ENCODE measurements at regions not wholly inside any gene's neighbourhood (a gene's known extent, or its start where the extent isn't known, plus 50 kb on each side); places are given as distances from the start of the nearest gene placed in this dataset.
"Not testable (repeated sequence)": the region's sequence is repeated elsewhere in the genome, so short reads cannot be mapped to it uniquely, and the experiment has no call there.

- POLR2A ChIA-PET; H3K9ac ChIP-seq (replicated peaks; ENCODE audit: extremely low read depth, insufficient read depth, low read length); CTCF ChIA-PET; H4K20me1 ChIP-seq (replicated peaks; ENCODE audit: control insufficient read depth, extremely low read depth, insufficient read depth, low read length); H3K4me2 ChIP-seq (ENCODE audit: insufficient read depth, low read length); H3K36me3 ChIP-seq (ENCODE audit: control insufficient read depth in 2 of 2, extremely low read depth in 1 of 2, insufficient read depth in 2 of 2, low read length in 2 of 2); H3K9me3 ChIP-seq (replicated peaks; ENCODE audit: control insufficient read depth, insufficient read depth, low read length); dilution Hi-C loops (cut with MboI; ENCODE audit: extremely low pct_ligation_motif_present, low sequenced_read_pairs); H3K79me2 ChIP-seq (ENCODE audit: control insufficient read depth, insufficient read depth, low read length); BruUV-seq (replicated peaks); H3K4me3 ChIP-seq (replicated peaks in 1 of 3; ENCODE audit: insufficient read depth in 1 of 3, low read depth in 1 of 3, low read length in 3 of 3); FAIRE-seq; intact Hi-C loops (cut with micrococcal nuclease); H2AFZ ChIP-seq (ENCODE audit: low read depth, low read length); H3K27me3 ChIP-seq (ENCODE audit: control insufficient read depth in 2 of 2, insufficient read depth in 2 of 2, low read length in 2 of 2); H3K9me1 ChIP-seq (replicated peaks; ENCODE audit: control insufficient read depth, extremely low read depth, insufficient read depth, low read length); H3K4me1 ChIP-seq (ENCODE audit: control insufficient read depth, extremely low read depth, insufficient read depth, low read length); DNase-seq (ENCODE audit: low read depth, low spot score); H3K27ac ChIP-seq (ENCODE audit: insufficient read depth, low read depth, low read length): not testable (repeated sequence)
These were observed 779.8 kb downstream of the UQCRFS1 start for GRCh38 chr19:28433166-28433565.

GRCh38 chr19:28430214-28430613 lies 782.7 kb downstream of the UQCRFS1 start:
- FAIRE-seq (no peak), DNase-seq (ENCODE audit: low read depth, low spot score) (no peak)
- dilution Hi-C loops (cut with MboI; ENCODE audit: extremely low pct_ligation_motif_present, low sequenced_read_pairs), result no loop called here
- H3K4me1 ChIP-seq (ENCODE audit: control insufficient read depth, extremely low read depth, insufficient read depth, low read length), result no peaks in the 10 kb centered on the region
- ChIA-PET POLR2A (no interaction called here), CTCF (no interaction called here)
- no peak overlapping the region for H3K4me2 ChIP-seq (ENCODE audit: insufficient read depth, low read length)
- H3K36me3 ChIP-seq (ENCODE audit: control insufficient read depth in 2 of 2, extremely low read depth in 1 of 2, insufficient read depth in 2 of 2, low read length in 2 of 2), result no peaks in the 10 kb centered on the region
- no peak for TF ChIP-seq MYC (IDR thresholded peaks at IDR 0.05; ENCODE audit: low read depth, low read length)
- no peak for TF ChIP-seq POLR2AphosphoS5 (IDR thresholded peaks at IDR 0.05; ENCODE audit: insufficient read depth, low read depth, low read length)
- TF ChIP-seq JUN (IDR thresholded peaks at IDR 0.05; ENCODE audit: borderline replicate concordance, insufficient read depth, insufficient read length, low read depth), result no peak
- TF ChIP-seq MAX (IDR thresholded peaks at IDR 0.05; ENCODE audit: insufficient read depth, insufficient read length), result no peak
- no peak for TF ChIP-seq CTCF (IDR thresholded peaks at IDR 0.05; ENCODE audit: extremely low read depth in 1 of 2, insufficient read depth in 1 of 2, low read depth in 1 of 2, low read length in 2 of 2)
- no peak for TF ChIP-seq GATA2 (IDR thresholded peaks at IDR 0.05; ENCODE audit: insufficient read depth, insufficient read length, low read depth, low read length)
- no peak for TF ChIP-seq FOS (IDR thresholded peaks at IDR 0.05; ENCODE audit: borderline replicate concordance, insufficient read depth, low read length)
- TF ChIP-seq EZH2 (IDR thresholded peaks at IDR 0.05; ENCODE audit: borderline replicate concordance, low read depth, low read length, severe bottlenecking), result no peak
- H3K27me3 ChIP-seq (ENCODE audit: control insufficient read depth in 2 of 2, insufficient read depth in 2 of 2, low read length in 2 of 2), result no peaks in the 10 kb centered on the region
- no peaks in the 10 kb centered on the region for H4K20me1 ChIP-seq (replicated peaks; ENCODE audit: control insufficient read depth, extremely low read depth, insufficient read depth, low read length)
- no peaks in the 10 kb centered on the region for H3K79me2 ChIP-seq (ENCODE audit: control insufficient read depth, insufficient read depth, low read length)
- no peak overlapping the region for H3K4me3 ChIP-seq (replicated peaks in 1 of 3; ENCODE audit: insufficient read depth in 1 of 3, low read depth in 1 of 3, low read length in 3 of 3)
- H3K9ac ChIP-seq (replicated peaks; ENCODE audit: extremely low read depth, insufficient read depth, low read length), result no peak overlapping the region
- H3K27ac ChIP-seq (ENCODE audit: insufficient read depth, low read depth, low read length), result no peak overlapping the region
- no peaks in the 10 kb centered on the region for H3K9me3 ChIP-seq (replicated peaks; ENCODE audit: control insufficient read depth, insufficient read depth, low read length)
- intact Hi-C loops (cut with micrococcal nuclease), result no loop called here
- H2AFZ ChIP-seq (ENCODE audit: low read depth, low read length), result no peak overlapping the region
- H3K9me1 ChIP-seq (replicated peaks; ENCODE audit: control insufficient read depth, extremely low read depth, insufficient read depth, low read length), result no peaks in the 10 kb centered on the region
- no TSS peak for BruUV-seq (replicated peaks)

All from endothelial cell of umbilical vein (primary cell).